Fibroblast of skin of scalp (primary cell): ENCODE measurements at regions not wholly inside any gene's neighbourhood (a gene's known extent, or its start where the extent isn't known, plus 50 kb on each side); places are given as distances from the start of the nearest gene placed in this dataset.
"Not testable (repeated sequence)": the region's sequence is repeated elsewhere in the genome, so short reads cannot be mapped to it uniquely, and the experiment has no call there.

Experiments used
- DNase-seq: peaks from one replicate; pipeline ENCODE4 v3.0.0-alpha.2; 2013

DNA sequence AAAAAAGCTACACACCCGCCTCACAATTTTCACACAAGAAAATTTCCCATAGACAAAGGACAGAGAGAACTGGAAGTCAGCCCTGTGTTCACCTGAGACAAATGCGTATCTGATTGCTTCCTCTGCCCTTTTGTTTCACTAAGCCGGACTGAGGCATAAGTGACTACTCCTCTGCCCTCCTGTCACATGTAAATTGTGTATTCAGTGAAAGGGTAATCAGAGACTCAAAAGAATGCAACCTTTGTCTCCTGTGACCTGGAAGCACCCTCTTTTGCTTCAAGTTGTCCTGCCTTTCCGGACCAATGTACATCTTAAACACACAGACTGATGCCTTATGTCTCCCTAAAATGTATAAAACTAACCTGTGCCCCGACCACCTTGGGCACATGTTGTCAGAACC is 483.8 kb upstream of the EYS start:
- DNase-seq: no peak

DNA sequence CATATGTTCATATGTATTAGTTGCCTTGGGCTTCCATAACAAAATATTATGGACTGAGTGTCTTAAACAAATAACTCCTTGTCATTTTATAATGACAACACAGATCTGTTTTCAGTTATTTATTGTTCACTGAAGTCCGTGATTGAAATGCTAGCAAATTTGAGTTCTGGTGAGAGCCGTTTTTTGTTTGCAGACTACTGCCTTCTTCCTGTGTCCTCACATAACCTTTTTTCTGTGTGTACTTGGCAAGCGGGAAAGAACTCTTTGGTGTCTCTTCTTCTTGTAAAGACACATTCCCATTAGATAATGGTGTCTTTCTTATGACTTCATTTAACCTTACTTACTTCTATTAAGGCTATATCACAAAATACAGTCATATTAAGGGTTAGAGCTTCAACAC is 482.9 kb upstream of the EYS start:
- no peak for DNase-seq

- no peak for DNase-seq
These were observed 479.7 kb upstream of the EYS start for GRCh38 chr6:66186756-66187155.

DNA sequence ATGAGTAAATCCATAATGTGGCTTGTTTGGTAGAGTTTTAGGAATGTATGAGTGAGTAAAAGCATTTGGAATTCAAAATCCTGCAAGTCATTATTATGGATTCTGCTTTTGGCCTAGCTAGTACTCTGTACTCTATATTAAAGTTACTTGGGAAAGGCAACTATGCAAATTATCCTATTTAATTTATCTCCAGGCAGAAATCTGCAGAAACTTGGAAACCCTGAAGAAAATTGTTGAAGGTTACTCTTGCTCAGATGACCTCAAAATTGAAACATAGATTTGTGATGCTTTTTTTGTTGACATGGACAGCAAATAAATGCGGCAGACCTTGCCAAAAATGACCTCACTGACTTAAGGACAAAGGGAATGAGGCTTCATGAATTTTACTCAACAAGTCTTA is 477.1 kb upstream of the EYS start:
- DNase-seq: peak; percentile 61

GRCh38 chr6:66179361-66179760 is 472.3 kb upstream of the EYS start:
- DNase-seq: peak; percentile 6

DNA sequence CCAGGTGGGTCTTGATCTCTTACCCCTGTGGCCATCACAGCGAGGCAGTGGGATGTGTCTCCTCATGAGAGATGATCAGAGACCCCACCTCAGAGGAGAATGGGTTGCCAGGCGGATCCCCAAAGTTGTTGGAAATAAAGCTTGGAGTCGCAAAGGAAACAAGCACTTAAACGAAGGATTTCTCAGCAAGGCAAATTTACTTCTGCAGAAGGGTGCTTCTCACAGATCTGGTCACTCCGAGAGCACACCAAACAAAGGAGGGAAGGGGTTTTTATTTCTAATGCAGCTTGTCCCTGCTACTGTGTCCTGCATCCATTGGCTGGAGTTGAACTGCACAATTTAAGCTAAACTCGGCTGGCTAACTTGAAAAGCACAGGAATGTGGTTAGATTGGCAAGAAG is 466.6 kb upstream of the EYS start:
- no peak for DNase-seq

GRCh38 chr6:66166713-66167112 is 459.7 kb upstream of the EYS start:
- not testable (repeated sequence) for DNase-seq

DNA sequence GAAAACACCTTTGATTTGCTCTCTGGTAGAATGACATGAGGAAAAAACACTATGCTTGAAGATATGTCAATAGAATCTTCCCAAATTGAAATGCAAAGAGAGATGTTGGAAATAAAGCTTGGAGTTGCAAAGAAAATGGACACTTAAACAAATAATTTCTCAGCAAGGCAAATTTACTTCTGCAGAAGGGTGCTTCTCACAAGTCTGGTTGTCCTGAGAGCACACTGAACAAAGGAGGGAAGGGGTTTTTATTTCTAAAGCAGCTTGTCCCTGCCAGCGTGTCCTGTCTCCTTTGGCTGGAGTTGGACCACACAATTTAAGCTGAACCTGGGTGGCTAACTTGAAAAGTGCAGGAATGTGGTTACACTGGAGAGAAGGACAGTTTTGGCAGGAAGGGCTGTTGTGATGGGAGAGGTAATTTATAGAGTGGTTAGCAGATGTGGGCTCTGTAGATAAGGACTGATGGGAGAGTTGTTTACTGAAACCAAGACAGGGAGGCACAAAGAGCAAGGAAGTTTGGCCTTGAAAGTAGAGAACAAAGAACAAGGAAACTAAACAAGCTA is 454.6 kb upstream of the EYS start:
- no peak for DNase-seq

DNA sequence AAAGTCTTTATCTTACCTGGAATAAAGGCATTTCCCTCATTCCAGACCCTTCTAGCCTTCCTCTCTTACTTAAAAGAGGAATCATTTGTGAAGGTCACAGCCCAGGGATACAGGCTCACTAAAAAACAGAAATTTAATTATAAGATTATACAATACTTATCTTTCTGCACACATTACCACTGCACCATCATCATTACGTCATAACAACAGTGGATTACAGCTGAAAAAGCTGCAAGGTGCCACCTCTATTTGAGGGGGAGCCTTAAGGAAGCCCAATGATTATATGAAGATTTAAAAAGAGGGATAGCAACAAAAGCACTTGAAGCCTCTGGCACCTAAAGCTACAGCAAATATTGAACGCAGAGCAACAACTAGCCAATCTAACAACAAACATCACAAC is 452.9 kb upstream of the EYS start:
- DNase-seq: no peak

DNA sequence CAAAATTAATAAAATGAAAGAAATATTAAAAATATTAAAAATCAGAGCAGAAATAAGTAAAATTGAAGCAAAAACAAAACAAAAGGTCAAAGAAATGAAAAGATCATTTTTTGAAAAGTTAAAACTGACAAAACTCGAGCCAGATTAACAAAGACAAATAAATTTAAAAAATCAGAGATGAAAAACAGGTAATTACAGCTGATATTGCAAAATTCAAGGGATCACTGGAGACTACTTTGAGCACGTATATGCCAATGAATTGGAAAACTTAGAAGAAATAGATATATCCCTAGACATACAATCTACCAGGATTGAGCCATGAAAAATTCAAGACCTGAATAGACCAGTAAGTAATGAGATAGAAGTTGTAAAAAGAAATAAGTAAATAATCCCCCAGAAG is 446.2 kb upstream of the EYS start:
- DNase-seq: no peak

DNA sequence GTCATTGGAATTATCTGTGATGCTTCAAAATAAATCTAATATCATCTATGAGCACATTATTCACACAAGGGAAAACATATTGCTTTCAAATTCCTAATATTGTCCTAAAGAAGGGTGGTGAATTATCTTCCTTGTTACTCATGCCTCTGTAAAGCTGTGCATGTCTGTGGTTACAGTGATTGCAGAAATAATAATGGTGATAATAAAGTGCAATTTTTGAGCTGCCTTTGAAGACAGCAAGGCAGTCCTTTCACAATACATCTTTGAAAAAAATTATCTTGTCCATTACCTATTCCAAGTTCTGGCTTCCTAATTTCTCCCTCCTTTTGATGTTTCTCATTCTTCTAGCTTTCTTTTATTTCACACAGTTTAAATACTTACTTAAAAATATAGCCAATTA is 442.1 kb upstream of the EYS start:
- DNase-seq: no peak

DNA sequence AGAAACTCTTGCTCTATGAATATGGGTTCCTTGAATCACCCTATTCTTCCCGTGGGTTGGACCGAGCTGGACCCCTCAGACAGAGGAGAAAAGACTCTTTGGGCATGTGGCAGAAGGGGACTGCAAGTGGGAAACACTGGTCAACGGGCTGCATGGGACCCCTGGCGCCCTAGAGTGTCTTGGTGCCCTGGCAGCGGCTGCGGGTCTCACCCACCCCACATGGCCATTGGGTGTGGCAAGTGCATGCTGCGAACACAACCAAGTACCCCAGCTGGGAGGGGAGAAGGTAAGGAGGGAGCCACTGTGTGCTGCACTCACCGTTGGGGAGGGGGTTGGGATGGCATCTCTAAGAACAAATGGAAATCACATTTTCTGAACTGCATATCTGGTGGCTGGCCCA is 438.8 kb upstream of the EYS start:
- no peak for DNase-seq

DNA sequence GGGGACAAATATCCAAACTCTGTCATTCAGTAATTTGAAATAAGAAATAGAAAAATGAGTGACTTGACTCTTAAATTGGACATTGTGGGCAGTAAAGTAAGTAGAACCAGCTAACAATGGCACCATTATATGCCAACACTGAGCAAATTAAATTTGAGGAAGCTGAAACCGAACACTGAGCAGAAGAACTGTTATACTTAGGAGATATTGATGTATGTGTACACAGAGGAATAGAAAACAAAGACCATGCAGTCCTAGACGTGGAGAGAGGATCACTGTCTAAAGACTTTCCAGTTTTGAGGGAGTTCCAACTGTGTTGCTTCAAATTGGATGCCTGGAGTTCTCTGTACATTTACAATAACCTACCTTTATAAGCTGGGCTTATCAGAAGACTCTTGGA is 427.0 kb upstream of the EYS start:
- DNase-seq: no peak

GRCh38 chr6:66128656-66129055 is 421.6 kb upstream of the EYS start:
- DNase-seq: no peak

DNA sequence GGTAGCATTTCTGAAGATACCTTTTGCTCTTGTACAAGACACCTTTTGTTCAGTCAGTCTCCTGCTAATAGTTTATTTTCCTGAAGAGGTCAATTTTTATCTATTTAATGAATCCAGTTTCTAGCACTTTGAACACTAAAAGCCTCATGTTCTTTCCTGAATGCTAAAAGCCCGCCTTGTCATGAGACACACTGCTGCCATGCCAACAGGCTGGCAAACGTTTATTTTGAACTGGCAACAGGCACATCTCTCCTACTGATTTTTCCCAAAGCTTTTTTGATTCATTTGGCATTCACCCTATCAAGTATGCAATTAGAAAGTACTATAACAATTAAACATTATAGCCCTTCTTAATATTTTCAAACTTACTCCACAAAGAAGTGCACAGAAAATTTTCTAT is 421.2 kb upstream of the EYS start:
- DNase-seq: no peak

DNA sequence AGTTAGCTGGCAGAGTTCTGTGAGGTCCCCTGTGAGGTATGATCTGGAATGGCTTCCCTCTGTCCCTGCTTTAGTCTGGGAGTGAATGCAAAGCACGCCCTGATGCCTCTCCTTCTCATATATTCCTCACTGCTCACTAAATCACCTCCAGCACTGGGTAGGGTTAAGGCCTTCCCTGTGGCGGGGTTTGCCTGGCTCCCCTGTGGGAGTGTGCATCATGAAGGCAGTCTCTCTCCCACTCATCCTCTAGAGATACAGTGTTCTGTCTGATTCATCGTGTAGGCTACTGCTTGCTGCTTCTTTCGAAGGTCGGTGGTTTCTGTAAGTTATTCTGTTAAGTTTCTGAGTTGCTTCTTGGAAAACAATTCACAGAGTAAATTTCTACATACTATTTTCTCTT is 420.0 kb upstream of the EYS start:
- no peak for DNase-seq

DNA sequence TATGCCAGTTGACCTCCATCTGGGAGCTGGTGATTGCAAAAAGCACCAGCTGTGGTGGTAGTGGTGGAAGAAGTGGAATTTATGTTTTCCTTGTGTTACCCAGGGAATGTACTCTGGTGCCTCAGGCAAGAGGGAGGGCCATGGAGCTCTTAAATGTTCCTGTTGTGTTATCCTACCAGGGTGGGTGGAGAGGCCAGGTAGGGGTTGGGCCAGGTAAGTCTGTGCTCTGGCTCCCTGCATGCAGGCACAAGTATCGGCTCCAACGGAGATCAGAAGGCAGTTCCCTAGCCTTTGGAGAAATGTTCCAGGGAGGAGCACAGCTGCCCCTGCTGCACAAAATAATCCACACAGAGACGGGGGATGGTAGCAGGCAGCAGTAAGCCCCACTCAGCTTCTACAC is 419.3 kb upstream of the EYS start:
- DNase-seq: no peak

DNA sequence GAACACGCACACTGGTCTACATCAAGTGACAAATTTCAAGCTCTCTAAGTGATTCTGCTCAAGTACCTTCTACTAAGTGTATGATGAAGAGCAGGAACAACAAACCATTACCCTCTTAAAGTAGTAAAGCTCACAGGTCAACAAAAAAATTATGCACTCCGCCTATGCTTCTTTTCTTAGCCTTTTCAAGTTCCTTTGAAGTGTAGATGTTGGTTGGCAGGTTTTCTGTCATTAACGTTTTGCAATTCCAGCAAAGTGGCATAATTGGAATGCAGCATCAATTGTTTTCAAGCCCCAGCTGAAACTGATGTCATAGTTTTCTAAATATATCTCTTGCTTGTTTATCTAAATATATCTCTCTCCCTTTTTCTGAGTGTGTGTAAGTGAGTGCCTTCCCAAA is 396.9 kb upstream of the EYS start:
- no peak for DNase-seq

- DNase-seq: no peak
These were observed 396.3 kb upstream of the EYS start for GRCh38 chr6:66103354-66103753.

- no peak for DNase-seq
These were observed 389.7 kb upstream of the EYS start for GRCh38 chr6:66096679-66097078.

- DNase-seq: no peak
These were observed 387.6 kb upstream of the EYS start for GRCh38 chr6:66094615-66095014.

DNA sequence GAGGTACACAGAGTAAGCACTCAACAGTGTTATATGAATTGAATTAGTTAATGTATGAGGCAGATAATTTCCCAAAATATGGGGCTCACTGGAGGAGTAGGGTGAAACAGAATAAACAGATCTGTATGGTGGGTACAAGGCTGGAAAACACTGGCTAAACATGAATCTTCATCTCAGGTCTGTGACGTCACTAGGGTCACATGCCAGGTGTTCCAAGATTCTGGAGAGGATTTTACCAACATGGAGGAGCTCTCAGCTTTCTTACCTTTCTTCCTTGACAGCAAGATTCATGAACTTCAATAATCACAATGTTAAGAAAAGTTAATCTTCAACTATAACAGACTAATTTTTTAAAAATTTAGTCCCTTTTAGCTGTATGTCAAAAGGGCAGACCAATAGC is 385.3 kb upstream of the EYS start:
- DNase-seq: not testable (repeated sequence)

DNA sequence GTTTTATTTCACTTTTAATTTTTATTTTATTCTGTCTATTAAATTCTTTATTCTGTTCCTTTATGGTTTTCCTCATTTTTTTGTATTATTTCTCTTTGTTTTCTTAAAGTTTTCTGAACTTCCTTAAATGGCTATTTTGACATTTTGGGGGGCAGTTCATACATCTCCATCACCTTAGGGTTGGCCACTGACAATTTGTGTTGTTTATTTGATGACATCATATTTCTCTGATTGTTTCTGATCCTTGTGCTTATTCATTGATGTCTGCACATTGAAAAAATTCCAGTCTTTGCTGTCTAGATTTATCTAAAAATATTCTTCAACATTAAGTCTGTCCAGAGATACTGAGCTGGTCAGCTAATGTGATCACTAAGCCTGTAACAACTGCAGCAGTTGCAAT is 379.5 kb upstream of the EYS start:
- no peak for DNase-seq

DNA sequence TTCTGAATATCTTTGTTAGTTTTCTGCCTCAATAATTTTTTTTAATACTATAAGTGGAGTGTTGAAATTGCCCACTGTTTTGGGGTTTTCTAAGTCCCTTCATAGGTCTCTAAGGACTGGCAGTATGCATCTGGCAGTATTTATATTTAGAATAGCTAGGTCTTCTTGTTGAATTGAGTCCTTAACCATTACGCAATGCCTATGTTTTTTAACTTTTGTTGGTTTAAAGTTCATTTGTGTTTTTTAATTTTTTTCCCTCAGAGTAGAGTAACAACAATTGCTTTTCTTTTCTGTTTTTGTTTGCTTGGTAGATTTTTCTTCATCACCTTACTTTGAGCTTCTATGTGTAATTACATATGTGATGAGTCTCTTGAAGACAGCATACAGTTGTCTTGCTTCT is 375.9 kb upstream of the EYS start:
- DNase-seq: no peak

DNA sequence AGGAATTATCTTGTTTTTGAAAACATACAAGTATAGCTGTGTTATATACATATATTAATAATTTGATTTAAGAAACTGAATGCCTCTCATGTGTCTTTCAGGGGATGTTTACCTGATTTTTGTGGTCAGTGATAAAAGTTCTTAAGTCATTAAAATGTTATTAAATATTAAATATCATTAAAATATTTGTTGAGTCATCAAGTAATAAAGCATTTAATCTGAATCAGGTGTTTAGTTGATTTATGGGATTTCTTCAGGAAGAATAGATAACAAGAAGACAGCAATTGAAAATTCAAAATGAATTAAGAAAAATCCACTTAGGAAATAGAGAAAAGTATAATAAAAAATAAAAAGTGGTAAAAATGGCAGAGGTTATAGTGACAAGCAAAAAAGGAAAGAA is 361.9 kb upstream of the EYS start:
- DNase-seq: no peak

DNA sequence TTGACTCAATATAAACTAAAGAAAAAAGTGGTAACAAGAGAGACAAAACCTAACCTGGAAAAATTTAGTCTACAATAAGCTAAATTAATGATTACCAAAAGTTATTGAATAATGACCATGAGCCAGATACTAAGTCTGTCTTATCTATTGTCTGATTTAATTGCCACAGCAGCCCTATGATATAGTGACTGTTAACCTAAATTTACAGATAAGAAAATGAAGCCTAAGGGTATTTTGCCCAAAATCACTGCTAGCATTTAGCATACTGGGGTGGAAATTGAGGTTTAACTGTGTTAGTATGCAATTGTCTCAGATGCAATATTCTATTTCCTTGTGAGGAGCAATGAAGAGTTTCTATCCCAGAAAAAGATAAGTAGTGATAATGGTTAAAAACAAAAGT is 361.0 kb upstream of the EYS start:
- DNase-seq: no peak
